B cell (primary cell): ENCODE measurements at regions not wholly inside any gene's neighbourhood (a gene's known extent, or its start where the extent isn't known, plus 50 kb on each side); places are given as distances from the start of the nearest gene placed in this dataset.

ENCODE experiments used
- ATAC-seq: fragments of 200-7000 bp; cut with Tn5 transposase; one replicate; pipeline ENCODE4 v1.10.0; 2021; ENCODE audit warnings: low read depth, mild to moderate bottlenecking, moderate number of reproducible peaks, moderate library complexity
- CTCF ChIA-PET: fragments of 350-600 bp; sonication (Branson Sonifier 250); formaldehyde crosslinking; loops from one replicate; lab custom pipeline; 2021; ENCODE audit warnings: antibody characterized with exemption, inconsistent platforms; lab: Charles Lee
- POLR2A ChIA-PET: fragments of 350-600 bp; sonication (Branson Sonifier 250); formaldehyde crosslinking; loops from one replicate; lab custom pipeline; 2021; ENCODE audit warnings: antibody characterized with exemption; lab: Charles Lee
- DNase-seq: peaks from one replicate; pipeline ENCODE4 v3.0.0; 2013
- H2AFZ ChIP-seq: 2 replicates; pipeline ENCODE4 v1.6.1; 2012; ENCODE audit warnings: mild to moderate bottlenecking, low read depth, low read length; ENCODE audit not compliant: insufficient read depth, poor library complexity, severe bottlenecking
- H3K27ac ChIP-seq, 2 donors: 1 replicate in 1 of 2; 2 replicates in 1 of 2; pipeline ENCODE4 v1.5.1; 2012 to 2013; ENCODE audit warnings: low read length in 2 of 2, mild to moderate bottlenecking in 2 of 2, moderate library complexity in 1 of 2
- H3K27me3 ChIP-seq, 4 experiments: fragments of 200-600 bp in 1 of 4; sonication (generic) in 1 of 4; replicated peaks in 1 of 4; 1 replicate in 2 of 4; 2 replicates in 2 of 4; pipeline versions ENCODE4 v1.6.1 to v1.7.0; 2013 to 2016; ENCODE audit warnings: low read length in 3 of 4, mild to moderate bottlenecking in 2 of 4, mixed read lengths in 1 of 4, moderate library complexity in 1 of 4; ENCODE audit not compliant: insufficient read depth in 4 of 4, control insufficient read depth in 3 of 4; ENCODE audit errors: control extremely low read depth in 1 of 4
- H3K36me3 ChIP-seq, 2 experiments: replicated peaks in 1 of 2; 1 replicate in 1 of 2; 2 replicates in 1 of 2; pipeline versions ENCODE4 v1.6.1 to v1.7.1; 2013; ENCODE audit warnings: low read length in 1 of 2; ENCODE audit not compliant: insufficient read depth in 2 of 2, control insufficient read depth in 1 of 2; ENCODE audit errors: control extremely low read depth in 1 of 2, extremely low read depth in 1 of 2
- H3K4me1 ChIP-seq, 2 donors: fragments of 200-600 bp in 1 of 2; sonication (generic) in 1 of 2; 1 replicate in 1 of 2; 2 replicates in 1 of 2; pipeline versions ENCODE4 v1.5.1 to v1.6.1; 2013 to 2017; ENCODE audit warnings: low read length in 2 of 2; ENCODE audit not compliant: control insufficient read depth in 2 of 2, insufficient read depth in 2 of 2
- H3K4me2 ChIP-seq: replicated peaks from 2 replicates; pipeline ENCODE3; 2012; ENCODE audit warnings: mild to moderate bottlenecking, low read depth, low read length; ENCODE audit not compliant: poor library complexity, severe bottlenecking
- H3K4me3 ChIP-seq, 5 experiments: fragments of 200-600 bp in 1 of 5; sonication (generic) in 1 of 5; 1 replicate in 3 of 5; 2 replicates in 2 of 5; pipeline versions ENCODE4 v1.5.1 to v1.7.0; 2011 to 2016; ENCODE audit warnings: low read length in 4 of 5, mild to moderate bottlenecking in 4 of 5, low read depth in 2 of 5, control low read depth in 1 of 5, moderate library complexity in 1 of 5; ENCODE audit not compliant: insufficient read depth in 1 of 5; ENCODE audit errors: control extremely low read depth in 1 of 5, extremely low read depth in 1 of 5
- H3K79me2 ChIP-seq: fragments of 200-600 bp; sonication (generic); one replicate; pipeline ENCODE4 v1.6.0; 2016; ENCODE audit warnings: low read length; ENCODE audit not compliant: control insufficient read depth, insufficient read depth
- H3K9ac ChIP-seq: fragments of 200-600 bp; sonication (generic); 2 replicates; pipeline ENCODE4 v1.6.1; 2017; ENCODE audit warnings: mild to moderate bottlenecking, low read length, moderate library complexity
- H3K9me3 ChIP-seq, 3 donors: one replicate each; pipeline versions ENCODE4 v1.6.1 to v1.7.1; 2013; ENCODE audit warnings: low read length in 2 of 3; ENCODE audit not compliant: control insufficient read depth in 2 of 3, insufficient read depth in 1 of 3; ENCODE audit errors: control extremely low read depth in 1 of 3
- H4K20me1 ChIP-seq: 2 replicates; pipeline ENCODE4 v1.6.0; 2012; ENCODE audit warnings: mild to moderate bottlenecking, low read length; ENCODE audit not compliant: insufficient read depth, control insufficient read depth, poor library complexity, severe bottlenecking
- H3K27ac Mint-ChIP-seq: one replicate; pipeline ENCODE4 v1.8.0; 2021; ENCODE audit warnings: mixed read lengths
- H3K27me3 Mint-ChIP-seq: one replicate; pipeline ENCODE4 v1.8.0; 2021; ENCODE audit warnings: mixed read lengths
- H3K4me1 Mint-ChIP-seq: one replicate; pipeline ENCODE4 v1.8.0; 2021; ENCODE audit warnings: mixed read lengths
- H3K4me3 Mint-ChIP-seq: one replicate; pipeline ENCODE4 v1.8.0; 2021; ENCODE audit warnings: mixed read lengths
- H3K9me3 Mint-ChIP-seq: one replicate; pipeline ENCODE4 v1.8.0; 2022; ENCODE audit warnings: mixed read lengths; ENCODE audit not compliant: insufficient read depth
- CTCF ChIP-seq: fragments of 200-600 bp; IDR thresholded peaks from one replicate; pipeline ENCODE4 v1.8.0; 2022; ENCODE audit warnings: antibody characterized with exemption, mild to moderate bottlenecking
- EZH2 ChIP-seq: IDR thresholded peaks from 2 replicates; pipeline ENCODE4 v1.6.1; 2012; ENCODE audit warnings: borderline replicate concordance, low read depth, mild to moderate bottlenecking, moderate library complexity, low read length; ENCODE audit not compliant: insufficient read depth, poor library complexity, severe bottlenecking
- WGBS: methylation state at CpG from one replicate; pipeline ENCODE4 v1.1.5; 2013; ENCODE audit warnings: missing lambda C conversion rate; ENCODE audit not compliant: insufficient coverage; 5-methylcytosine and 5-hydroxymethylcytosine counted together
- intact Hi-C: fragments of 100-400 bp; cut with micrococcal nuclease; formaldehyde crosslinking; loops from one replicate; pipeline ENCODE4 v1.10.0; 2022

GRCh38 chr4:181281451-181281850 is 961.8 kb upstream of the TENM3 start:
- Histone ChIP-seq H3K27me3 (no peaks in the 10 kb centered on the region), H3K79me2 (no peaks in the 10 kb centered on the region), H2AFZ (no peak overlapping the region), H4K20me1 (no peaks in the 10 kb centered on the region), H3K4me2 (no peak overlapping the region), H3K9ac (no peak overlapping the region), H3K9me3 (peaks cover 0 to 2% (median 0%) of the 10 kb centered on the region in 3 donors), H3K4me1 (no peaks in the 10 kb centered on the region), H3K36me3 (no peaks in the 10 kb centered on the region), H3K27ac (no peak overlapping the region), H3K4me3 (no peak overlapping the region)
- no peak overlapping the region for H3K27ac Mint-ChIP-seq
- WGBS, result 94% methylated on average over 5 of the region's 9 CpGs
- H3K4me1 Mint-ChIP-seq, result no peaks in the 10 kb centered on the region
- no peaks in the 10 kb centered on the region for H3K9me3 Mint-ChIP-seq
- no peak overlapping the region for H3K4me3 Mint-ChIP-seq
- no peak for ATAC-seq
- H3K27me3 Mint-ChIP-seq, result no peaks in the 10 kb centered on the region
- ChIA-PET POLR2A (no interaction called here), CTCF (no interaction called here)
- intact Hi-C loops, result no loop called here
- no peak for TF ChIP-seq EZH2
- no peak for TF ChIP-seq CTCF
- DNase-seq, result no peak

GRCh38 chr4:181289198-181289597 is 954.0 kb upstream of the TENM3 start:
- ChIA-PET POLR2A (no interaction called here), CTCF (no interaction called here)
- WGBS, result 88% methylated on average over 7 of the region's 7 CpGs

More at GRCh38 chr4:181289198-181289597, 954.0 kb upstream of the TENM3 start:
- no peak overlapping the region for H3K27ac ChIP-seq
- H3K4me2 ChIP-seq, result no peak overlapping the region
- Mint-ChIP-seq H3K4me1 (no peaks in the 10 kb centered on the region), H3K27me3 (no peaks in the 10 kb centered on the region), H3K4me3 (no peak overlapping the region), H3K9me3 (no peaks in the 10 kb centered on the region), H3K27ac (no peak overlapping the region)
- H4K20me1 ChIP-seq, result no peaks in the 10 kb centered on the region
- peaks cover 0 to 2% (median 0%) of the 10 kb centered on the region in 3 donors for H3K9me3 ChIP-seq
- intact Hi-C loops, result no loop called here
- no peaks in the 10 kb centered on the region for H3K27me3 ChIP-seq
- DNase-seq (no peak), ATAC-seq (no peak)
- H3K4me1 ChIP-seq, result no peaks in the 10 kb centered on the region
- no peak for TF ChIP-seq CTCF
- TF ChIP-seq EZH2, result no peak
- no peak overlapping the region for H3K9ac ChIP-seq
- H2AFZ ChIP-seq, result no peak overlapping the region
- no peak overlapping the region for H3K4me3 ChIP-seq
- H3K36me3 ChIP-seq, result no peaks in the 10 kb centered on the region
- no peaks in the 10 kb centered on the region for H3K79me2 ChIP-seq
